ENCODE measurements at regions not wholly inside any gene's neighbourhood (a gene's known extent, or its start where the extent isn't known, plus 50 kb on each side); places are given as distances from the start of the nearest gene placed in this dataset.

DNA sequence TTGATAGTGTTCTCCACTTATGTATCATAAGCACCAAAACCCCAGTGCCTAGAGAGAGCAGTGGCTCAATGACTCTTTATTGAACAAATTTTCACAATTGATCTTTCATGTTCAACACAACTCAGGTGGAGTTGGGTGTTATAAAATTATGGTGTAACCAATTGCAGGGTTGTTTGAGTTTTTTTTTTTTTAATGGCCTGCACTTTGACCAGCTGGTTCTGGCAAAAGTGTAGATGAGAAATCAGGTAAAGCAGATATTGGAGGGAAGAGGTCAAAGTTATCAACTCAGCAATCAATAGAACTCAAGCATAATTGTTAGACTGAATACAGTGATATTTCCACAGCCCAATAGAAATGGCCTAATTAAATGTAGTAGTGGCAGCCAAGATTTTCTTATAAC lies 1386.3 kb downstream of the SUCLG1 start (continued):
- TF ChIP-seq, protein P1, sequence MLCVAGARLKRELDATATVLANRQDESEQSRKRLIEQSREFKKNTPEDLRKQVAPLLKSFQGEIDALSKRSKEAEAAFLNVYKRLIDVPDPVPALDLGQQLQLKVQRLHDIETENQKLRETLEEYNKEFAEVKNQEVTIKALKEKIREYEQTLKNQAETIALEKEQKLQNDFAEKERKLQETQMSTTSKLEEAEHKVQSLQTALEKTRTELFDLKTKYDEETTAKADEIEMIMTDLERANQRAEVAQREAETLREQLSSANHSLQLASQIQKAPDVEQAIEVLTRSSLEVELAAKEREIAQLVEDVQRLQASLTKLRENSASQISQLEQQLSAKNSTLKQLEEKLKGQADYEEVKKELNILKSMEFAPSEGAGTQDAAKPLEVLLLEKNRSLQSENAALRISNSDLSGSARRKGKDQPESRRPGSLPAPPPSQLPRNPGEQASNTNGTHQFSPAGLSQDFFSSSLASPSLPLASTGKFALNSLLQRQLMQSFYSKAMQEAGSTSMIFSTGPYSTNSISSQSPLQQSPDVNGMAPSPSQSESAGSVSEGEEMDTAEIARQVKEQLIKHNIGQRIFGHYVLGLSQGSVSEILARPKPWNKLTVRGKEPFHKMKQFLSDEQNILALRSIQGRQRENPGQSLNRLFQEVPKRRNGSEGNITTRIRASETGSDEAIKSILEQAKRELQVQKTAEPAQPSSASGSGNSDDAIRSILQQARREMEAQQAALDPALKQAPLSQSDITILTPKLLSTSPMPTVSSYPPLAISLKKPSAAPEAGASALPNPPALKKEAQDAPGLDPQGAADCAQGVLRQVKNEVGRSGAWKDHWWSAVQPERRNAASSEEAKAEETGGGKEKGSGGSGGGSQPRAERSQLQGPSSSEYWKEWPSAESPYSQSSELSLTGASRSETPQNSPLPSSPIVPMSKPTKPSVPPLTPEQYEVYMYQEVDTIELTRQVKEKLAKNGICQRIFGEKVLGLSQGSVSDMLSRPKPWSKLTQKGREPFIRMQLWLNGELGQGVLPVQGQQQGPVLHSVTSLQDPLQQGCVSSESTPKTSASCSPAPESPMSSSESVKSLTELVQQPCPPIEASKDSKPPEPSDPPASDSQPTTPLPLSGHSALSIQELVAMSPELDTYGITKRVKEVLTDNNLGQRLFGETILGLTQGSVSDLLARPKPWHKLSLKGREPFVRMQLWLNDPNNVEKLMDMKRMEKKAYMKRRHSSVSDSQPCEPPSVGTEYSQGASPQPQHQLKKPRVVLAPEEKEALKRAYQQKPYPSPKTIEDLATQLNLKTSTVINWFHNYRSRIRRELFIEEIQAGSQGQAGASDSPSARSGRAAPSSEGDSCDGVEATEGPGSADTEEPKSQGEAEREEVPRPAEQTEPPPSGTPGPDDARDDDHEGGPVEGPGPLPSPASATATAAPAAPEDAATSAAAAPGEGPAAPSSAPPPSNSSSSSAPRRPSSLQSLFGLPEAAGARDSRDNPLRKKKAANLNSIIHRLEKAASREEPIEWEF (IDR thresholded peaks at IDR 0.05; ENCODE audit: insufficient replicate concordance, low read depth, low read length): no peak
- TF ChIP-seq, protein P2, sequence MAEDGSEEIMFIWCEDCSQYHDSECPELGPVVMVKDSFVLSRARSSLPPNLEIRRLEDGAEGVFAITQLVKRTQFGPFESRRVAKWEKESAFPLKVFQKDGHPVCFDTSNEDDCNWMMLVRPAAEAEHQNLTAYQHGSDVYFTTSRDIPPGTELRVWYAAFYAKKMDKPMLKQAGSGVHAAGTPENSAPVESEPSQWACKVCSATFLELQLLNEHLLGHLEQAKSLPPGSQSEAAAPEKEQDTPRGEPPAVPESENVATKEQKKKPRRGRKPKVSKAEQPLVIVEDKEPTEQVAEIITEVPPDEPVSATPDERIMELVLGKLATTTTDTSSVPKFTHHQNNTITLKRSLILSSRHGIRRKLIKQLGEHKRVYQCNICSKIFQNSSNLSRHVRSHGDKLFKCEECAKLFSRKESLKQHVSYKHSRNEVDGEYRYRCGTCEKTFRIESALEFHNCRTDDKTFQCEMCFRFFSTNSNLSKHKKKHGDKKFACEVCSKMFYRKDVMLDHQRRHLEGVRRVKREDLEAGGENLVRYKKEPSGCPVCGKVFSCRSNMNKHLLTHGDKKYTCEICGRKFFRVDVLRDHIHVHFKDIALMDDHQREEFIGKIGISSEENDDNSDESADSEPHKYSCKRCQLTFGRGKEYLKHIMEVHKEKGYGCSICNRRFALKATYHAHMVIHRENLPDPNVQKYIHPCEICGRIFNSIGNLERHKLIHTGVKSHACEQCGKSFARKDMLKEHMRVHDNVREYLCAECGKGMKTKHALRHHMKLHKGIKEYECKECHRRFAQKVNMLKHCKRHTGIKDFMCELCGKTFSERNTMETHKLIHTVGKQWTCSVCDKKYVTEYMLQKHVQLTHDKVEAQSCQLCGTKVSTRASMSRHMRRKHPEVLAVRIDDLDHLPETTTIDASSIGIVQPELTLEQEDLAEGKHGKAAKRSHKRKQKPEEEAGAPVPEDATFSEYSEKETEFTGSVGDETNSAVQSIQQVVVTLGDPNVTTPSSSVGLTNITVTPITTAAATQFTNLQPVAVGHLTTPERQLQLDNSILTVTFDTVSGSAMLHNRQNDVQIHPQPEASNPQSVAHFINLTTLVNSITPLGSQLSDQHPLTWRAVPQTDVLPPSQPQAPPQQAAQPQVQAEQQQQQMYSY (CRISPR knock-in tag; IDR thresholded peaks at IDR 0.05): no peak
- TF ChIP-seq STAT3 (IDR thresholded peaks at IDR 0.05; ENCODE audit: low read depth, low read length) (no peak), YY1 (IDR thresholded peaks at IDR 0.05; ENCODE audit: low read depth, low read length) (no peak), MYB (IDR thresholded peaks at IDR 0.05; ENCODE audit: borderline replicate concordance, low read depth, low read length) (no peak), SUZ12 (IDR thresholded peaks at IDR 0.05; ENCODE audit: unreplicated experiment) (no peak), DPF2 (IDR thresholded peaks at IDR 0.05) (no peak)
